GM18511 (cell line): ENCODE measurements at regions not wholly inside any gene's neighbourhood (a gene's known extent, or its start where the extent isn't known, plus 50 kb on each side); places are given as distances from the start of the nearest gene placed in this dataset.

Experiments used
- ATAC-seq: cut with Tn5 transposase; IDR thresholded peaks from one replicate; pipeline ENCODE4 v1.9.1; 2021; ENCODE audit warnings: mild to moderate bottlenecking, moderate library complexity; ENCODE audit not compliant: unreplicated experiment

DNA sequence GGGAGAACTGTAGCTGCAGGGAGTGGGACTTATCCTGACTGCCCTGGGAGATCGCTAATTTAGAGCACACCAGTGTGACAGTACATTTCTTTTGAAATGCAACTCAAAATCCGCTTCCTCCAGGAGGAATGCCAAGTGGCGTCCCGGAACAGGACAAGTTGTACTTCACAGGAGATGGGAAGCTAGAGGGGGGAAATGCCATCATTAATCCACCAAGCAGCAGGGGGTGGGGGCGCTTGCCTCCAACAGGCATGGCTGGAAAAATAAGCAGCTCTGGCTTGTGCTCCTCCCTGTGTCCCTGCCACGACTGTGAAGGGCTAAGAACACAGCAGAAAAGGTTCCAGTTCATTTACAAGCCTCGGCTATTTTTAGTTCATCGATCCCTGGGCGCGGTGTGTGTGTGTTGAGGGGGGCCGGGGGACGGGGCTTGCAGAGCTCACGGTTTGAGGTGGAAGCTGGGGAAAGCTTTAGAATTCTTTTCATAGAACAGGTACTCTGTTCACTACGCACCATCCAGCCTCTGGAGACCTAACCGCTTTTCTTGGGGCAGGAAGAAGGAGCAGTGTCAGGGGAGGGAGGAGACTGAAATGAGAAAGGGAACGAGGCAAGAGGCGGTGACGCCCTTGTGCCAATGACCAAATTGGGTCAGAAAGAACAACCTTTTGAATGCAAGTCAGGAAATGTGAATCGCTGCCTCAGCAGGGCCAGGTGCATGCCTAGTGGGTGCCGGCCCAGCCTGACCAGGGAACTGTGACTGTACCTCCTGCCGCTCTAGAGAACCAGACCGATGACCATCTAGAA lies 51.8 kb upstream of the DGKG start:
- ATAC-seq = peak; percentile 83

DNA sequence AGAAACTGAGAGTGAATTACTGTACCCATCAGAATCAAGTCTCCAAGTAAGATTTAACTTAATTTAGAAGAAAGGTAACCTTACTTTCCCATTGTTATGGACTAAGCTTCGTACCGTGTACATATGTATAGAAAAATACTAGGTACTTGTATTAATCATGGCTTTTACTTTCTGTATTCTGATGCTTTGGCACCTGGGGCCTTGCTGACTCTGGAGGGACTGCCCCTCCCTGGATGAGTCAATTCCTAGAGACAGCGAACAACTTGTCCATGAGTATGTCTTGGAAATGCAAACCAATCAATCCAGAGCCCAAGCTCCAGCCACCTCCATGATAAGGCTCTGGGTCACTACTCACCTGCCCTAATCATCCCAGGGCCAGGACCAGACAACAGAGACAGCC lies 50.0 kb upstream of the DGKG start:
- ATAC-seq = no peak
